Endodermal cell (in vitro differentiated cells): ENCODE measurements at regions not wholly inside any gene's neighbourhood (a gene's known extent, or its start where the extent isn't known, plus 50 kb on each side); places are given as distances from the start of the nearest gene placed in this dataset.
"Not testable (repeated sequence)": the region's sequence is repeated elsewhere in the genome, so short reads cannot be mapped to it uniquely, and the experiment has no call there.

Experiments
- DNase-seq: peaks from one replicate; pipeline ENCODE4 v3.0.0-alpha.2; 2017
- H3K27ac ChIP-seq: 2 replicates; pipeline ENCODE4 v1.5.1; 2013; ENCODE audit warnings: mild to moderate bottlenecking, low read depth, low read length, moderate library complexity
- H3K27me3 ChIP-seq: 2 replicates; pipeline ENCODE4 v1.6.1; 2013; ENCODE audit warnings: mild to moderate bottlenecking, low read length, moderate library complexity; ENCODE audit not compliant: insufficient read depth, control insufficient read depth, poor library complexity, severe bottlenecking
- H3K36me3 ChIP-seq: 2 replicates; pipeline ENCODE4 v1.7.0; 2013; ENCODE audit warnings: mild to moderate bottlenecking, low read length, moderate library complexity; ENCODE audit not compliant: control insufficient read depth, insufficient read depth
- H3K4me1 ChIP-seq: one replicate; pipeline ENCODE4 v1.7.0; 2013; ENCODE audit warnings: low read length; ENCODE audit not compliant: control insufficient read depth, insufficient read depth
- H3K4me3 ChIP-seq: 2 replicates; pipeline ENCODE4 v1.5.1; 2013; ENCODE audit warnings: mild to moderate bottlenecking, low read length, moderate library complexity
- H3K9ac ChIP-seq: 2 replicates; pipeline ENCODE4 v1.6.1; 2013; ENCODE audit warnings: mild to moderate bottlenecking, low read length, moderate library complexity; ENCODE audit not compliant: poor library complexity, severe bottlenecking; ENCODE audit errors: extremely low read depth
- H3K9me3 ChIP-seq: 2 replicates; pipeline ENCODE4 v1.6.1; 2013; ENCODE audit warnings: mild to moderate bottlenecking, low read length, moderate library complexity; ENCODE audit not compliant: control insufficient read depth
- H3K27ac Mint-ChIP-seq: 2 replicates; pipeline ENCODE4 v1.8.0; 2020; ENCODE audit warnings: mixed read lengths
- H3K27me3 Mint-ChIP-seq: 2 replicates; pipeline ENCODE4 v1.8.0; 2021; ENCODE audit warnings: mild to moderate bottlenecking, mixed read lengths; ENCODE audit not compliant: insufficient read depth
- H3K36me3 Mint-ChIP-seq: 2 replicates; pipeline ENCODE4 v1.8.0; 2020; ENCODE audit warnings: low read depth, mixed read lengths
- H3K4me1 Mint-ChIP-seq: 2 replicates; pipeline ENCODE4 v1.8.0; 2020; ENCODE audit warnings: mixed read lengths
- H3K4me3 Mint-ChIP-seq: 2 replicates; pipeline ENCODE4 v1.8.0; 2020; ENCODE audit warnings: mild to moderate bottlenecking, moderate library complexity, mixed read lengths
- H3K9me3 Mint-ChIP-seq: 2 replicates; pipeline ENCODE4 v1.8.0; 2020; ENCODE audit warnings: mild to moderate bottlenecking, mixed read lengths
- WGBS, 2 experiments: methylation state at CpG; one replicate each; pipeline versions ENCODE4 v1.1.5 to v1.1.7; 2013; ENCODE audit warnings: missing lambda C conversion rate in 2 of 2, mixed read lengths in 1 of 2; ENCODE audit not compliant: insufficient coverage in 1 of 2, insufficient read length in 1 of 2; 5-methylcytosine and 5-hydroxymethylcytosine counted together
- TF ChIP-seq, protein P1 (sequence below): fragments of 200-600 bp; sonication (generic); conservative IDR thresholded peaks from 2 replicates; pipeline ENCODE4 v1.5.0; 2021; ENCODE audit warnings: antibody characterized with exemption, mild to moderate bottlenecking

DNA sequence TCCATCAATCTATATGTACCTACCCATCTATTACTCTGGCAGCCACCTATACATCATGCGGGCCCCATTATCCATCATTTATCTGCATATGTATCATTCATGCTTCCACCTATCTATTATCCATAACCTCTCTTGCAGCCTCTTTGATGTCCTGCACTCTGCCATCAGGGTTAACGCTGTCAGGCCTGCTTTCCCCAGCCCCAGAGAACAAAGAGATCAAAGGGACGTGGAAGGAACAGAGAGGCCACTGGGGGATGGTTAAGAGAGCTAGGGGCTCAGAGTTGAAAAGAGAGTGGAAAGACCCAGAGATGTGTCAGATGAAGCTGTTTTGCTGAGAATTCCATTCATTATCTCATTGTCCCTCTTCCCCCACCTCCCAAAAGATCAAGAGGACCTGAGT, 67.3 kb upstream of the CCDC167 start:
- Histone ChIP-seq H3K4me1 (peaks cover 13% of the 10 kb centered on the region), H3K9me3 (no peaks in the 10 kb centered on the region), H3K27ac (peak overlapping the region; percentile 99), H3K4me3 (no peak overlapping the region), H3K36me3 (no peaks in the 10 kb centered on the region), H3K27me3 (no peaks in the 10 kb centered on the region), H3K9ac (no peak overlapping the region)
- H3K9me3 Mint-ChIP-seq, result no peaks in the 10 kb centered on the region
- H3K4me3 Mint-ChIP-seq, result no peak overlapping the region
- whole genome bisulfite sequencing, 2 experiments, result 78 to 83% methylated on average over 1 to 3 of the region's 3 CpGs
- TF ChIP-seq, protein P1, sequence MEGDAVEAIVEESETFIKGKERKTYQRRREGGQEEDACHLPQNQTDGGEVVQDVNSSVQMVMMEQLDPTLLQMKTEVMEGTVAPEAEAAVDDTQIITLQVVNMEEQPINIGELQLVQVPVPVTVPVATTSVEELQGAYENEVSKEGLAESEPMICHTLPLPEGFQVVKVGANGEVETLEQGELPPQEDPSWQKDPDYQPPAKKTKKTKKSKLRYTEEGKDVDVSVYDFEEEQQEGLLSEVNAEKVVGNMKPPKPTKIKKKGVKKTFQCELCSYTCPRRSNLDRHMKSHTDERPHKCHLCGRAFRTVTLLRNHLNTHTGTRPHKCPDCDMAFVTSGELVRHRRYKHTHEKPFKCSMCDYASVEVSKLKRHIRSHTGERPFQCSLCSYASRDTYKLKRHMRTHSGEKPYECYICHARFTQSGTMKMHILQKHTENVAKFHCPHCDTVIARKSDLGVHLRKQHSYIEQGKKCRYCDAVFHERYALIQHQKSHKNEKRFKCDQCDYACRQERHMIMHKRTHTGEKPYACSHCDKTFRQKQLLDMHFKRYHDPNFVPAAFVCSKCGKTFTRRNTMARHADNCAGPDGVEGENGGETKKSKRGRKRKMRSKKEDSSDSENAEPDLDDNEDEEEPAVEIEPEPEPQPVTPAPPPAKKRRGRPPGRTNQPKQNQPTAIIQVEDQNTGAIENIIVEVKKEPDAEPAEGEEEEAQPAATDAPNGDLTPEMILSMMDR, result no peak
- H3K27ac Mint-ChIP-seq, result no peak overlapping the region
- H3K36me3 Mint-ChIP-seq, result no peaks in the 10 kb centered on the region
- no peak for DNase-seq
- H3K27me3 Mint-ChIP-seq, result peaks cover 17% of the 10 kb centered on the region
- H3K4me1 Mint-ChIP-seq, result peaks cover 23% of the 10 kb centered on the region

DNA sequence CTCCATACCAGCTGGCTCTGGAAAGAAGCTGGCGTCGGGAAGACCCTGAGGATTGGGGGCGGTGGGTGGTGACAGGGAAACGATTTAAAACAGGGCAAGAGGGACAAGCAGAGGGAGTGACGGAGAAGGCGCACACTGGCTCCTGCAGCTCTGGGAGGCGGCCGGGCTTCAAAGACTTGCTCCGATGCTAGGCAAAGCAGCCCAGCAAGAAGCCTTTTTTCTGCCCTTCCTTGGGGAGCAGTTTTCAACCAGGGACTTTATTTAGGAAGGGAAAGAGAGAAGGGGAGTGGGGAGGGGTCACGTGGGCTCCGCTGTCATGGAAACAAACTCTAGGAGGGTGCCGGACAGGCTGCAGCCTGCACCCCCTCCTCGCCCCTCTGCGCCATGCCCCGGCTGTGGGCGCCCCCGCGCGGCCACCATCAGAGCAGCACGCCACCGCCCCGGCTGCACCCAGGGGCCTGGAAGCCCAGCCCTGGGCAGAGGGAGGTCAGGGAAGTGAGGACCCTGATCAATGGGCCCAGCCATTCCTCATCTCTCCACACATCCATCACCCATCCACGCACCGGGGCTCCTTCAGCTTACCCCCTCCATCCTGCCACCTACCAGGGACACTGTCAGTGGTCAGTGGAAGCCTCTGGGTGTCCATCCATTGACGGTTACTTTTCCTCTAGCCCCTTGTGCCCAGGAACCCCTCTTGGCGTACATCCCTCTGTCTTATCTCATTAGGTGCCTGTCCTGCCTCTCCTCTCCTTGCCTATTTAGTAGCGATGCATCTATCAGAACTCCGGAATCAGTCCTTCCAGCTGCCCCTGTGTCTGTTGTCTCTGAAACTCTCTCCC, 66.6 kb upstream of the CCDC167 start:
- Mint-ChIP-seq H3K4me1 (peaks cover 23% of the 10 kb centered on the region), H3K4me3 (peak overlapping the region; percentile 63), H3K9me3 (no peaks in the 10 kb centered on the region), H3K27ac (peak overlapping the region; percentile 81), H3K36me3 (no peaks in the 10 kb centered on the region), H3K27me3 (peaks cover 19% of the 10 kb centered on the region)
- Histone ChIP-seq H3K9ac (peak overlapping the region; percentile 53), H3K27me3 (no peaks in the 10 kb centered on the region), H3K4me1 (peaks cover 13% of the 10 kb centered on the region), H3K4me3 (peak overlapping the region; percentile 81), H3K27ac (peak overlapping the region; percentile 99), H3K36me3 (no peaks in the 10 kb centered on the region), H3K9me3 (no peaks in the 10 kb centered on the region)
- WGBS, 2 experiments, result 16 to 51% methylated on average over 8 to 28 of the region's 28 CpGs
- TF ChIP-seq, protein P1, result peak; percentile 97
- DNase-seq, result peak; percentile 93

DNA sequence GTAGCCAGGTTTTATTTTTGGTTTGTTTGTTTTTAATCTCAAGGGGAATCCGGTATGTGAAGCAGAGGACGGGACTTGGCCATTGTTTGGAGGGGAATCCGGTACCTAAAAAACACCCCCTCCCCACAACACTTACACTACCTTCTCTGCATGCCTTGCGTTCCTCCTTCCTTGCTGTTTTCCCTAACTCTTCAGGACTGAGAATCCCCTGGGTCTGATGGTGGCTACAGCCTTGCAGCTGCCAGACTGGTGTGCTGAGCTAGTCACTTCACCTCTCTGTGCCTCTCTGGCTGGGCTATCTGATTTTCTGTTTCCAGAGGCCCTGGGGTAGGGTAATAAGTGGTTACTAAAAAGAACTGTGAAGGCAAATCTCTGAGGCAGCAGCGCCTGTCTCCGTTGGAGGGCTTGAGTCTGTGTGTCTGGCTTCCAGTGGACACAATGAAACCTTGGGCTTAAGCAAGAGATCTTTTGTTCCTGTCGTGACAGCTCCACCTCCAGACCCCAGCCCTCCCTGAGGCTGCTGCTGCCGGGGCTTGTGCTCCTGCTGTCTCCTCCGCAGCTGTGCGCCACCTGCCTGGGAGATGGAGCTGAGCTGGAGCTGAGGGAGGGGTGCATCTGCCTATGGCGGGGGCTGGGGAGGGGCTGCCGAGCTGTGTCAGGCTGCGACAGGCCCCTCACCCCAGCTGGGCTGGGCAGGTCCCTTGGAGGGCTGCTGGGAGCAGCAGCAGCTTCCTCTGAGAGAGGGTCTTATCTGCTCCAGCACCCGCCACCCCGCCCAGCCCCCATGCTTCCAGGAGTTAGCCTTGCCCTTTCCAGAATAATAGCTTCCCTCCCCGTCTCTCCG, 65.8 kb upstream of the CCDC167 start:
- Histone ChIP-seq H3K4me1 (peaks cover 11% of the 10 kb centered on the region), H3K36me3 (no peaks in the 10 kb centered on the region), H3K9ac (peak overlapping the region; percentile 53), H3K27me3 (no peaks in the 10 kb centered on the region), H3K4me3 (peak overlapping the region; percentile 81), H3K27ac (peak overlapping the region; percentile 99), H3K9me3 (no peaks in the 10 kb centered on the region)
- H3K27ac Mint-ChIP-seq, result peak overlapping the region; percentile 94
- H3K4me3 Mint-ChIP-seq, result peak overlapping the region; percentile 63
- peak; percentile 95 for DNase-seq
- WGBS, 2 experiments, result 9 to 20% methylated on average over 3 to 17 of the region's 17 CpGs
- H3K9me3 Mint-ChIP-seq, result no peaks in the 10 kb centered on the region
- peaks cover 24% of the 10 kb centered on the region for H3K4me1 Mint-ChIP-seq
- H3K27me3 Mint-ChIP-seq, result peaks cover 21% of the 10 kb centered on the region
- H3K36me3 Mint-ChIP-seq, result no peaks in the 10 kb centered on the region
- TF ChIP-seq, protein P1, result peak; percentile 57

DNA sequence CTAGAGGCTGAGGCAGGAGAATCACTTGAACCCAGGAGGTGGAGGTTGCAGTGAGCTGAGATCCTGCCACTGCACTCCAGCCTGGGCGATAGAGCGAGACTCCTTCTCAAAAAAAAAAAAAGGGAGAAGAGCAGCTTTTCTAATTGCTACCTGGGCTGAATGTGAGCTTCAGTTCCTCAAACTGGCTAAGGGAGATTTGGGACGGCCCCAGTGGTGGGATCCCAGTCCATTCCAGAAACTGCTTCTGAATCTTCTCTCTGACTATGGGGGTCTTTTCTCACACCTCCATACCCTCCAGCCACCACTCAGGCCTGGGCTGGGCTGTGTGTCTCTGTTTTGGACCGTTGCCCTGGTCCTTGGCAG, 63.2 kb upstream of the CCDC167 start:
- H3K4me3 Mint-ChIP-seq, DNase-seq, H3K27me3 ChIP-seq, H3K36me3 ChIP-seq, H3K9me3 ChIP-seq, H3K4me1 ChIP-seq, H3K9ac ChIP-seq, H3K9me3 Mint-ChIP-seq, H3K27ac ChIP-seq, H3K27ac Mint-ChIP-seq, H3K4me3 ChIP-seq, H3K36me3 Mint-ChIP-seq: not testable (repeated sequence)
- Mint-ChIP-seq H3K27me3 (peaks cover 39% of the 10 kb centered on the region), H3K4me1 (peaks cover 35% of the 10 kb centered on the region)
- WGBS, 2 experiments, result 98 to 100% methylated on average over 2 to 4 of the region's 4 CpGs
